ENCODE measurements at regions not wholly inside any gene's neighbourhood (a gene's known extent, or its start where the extent isn't known, plus 50 kb on each side); places are given as distances from the start of the nearest gene placed in this dataset.

- TF ChIP-seq, protein P1, sequence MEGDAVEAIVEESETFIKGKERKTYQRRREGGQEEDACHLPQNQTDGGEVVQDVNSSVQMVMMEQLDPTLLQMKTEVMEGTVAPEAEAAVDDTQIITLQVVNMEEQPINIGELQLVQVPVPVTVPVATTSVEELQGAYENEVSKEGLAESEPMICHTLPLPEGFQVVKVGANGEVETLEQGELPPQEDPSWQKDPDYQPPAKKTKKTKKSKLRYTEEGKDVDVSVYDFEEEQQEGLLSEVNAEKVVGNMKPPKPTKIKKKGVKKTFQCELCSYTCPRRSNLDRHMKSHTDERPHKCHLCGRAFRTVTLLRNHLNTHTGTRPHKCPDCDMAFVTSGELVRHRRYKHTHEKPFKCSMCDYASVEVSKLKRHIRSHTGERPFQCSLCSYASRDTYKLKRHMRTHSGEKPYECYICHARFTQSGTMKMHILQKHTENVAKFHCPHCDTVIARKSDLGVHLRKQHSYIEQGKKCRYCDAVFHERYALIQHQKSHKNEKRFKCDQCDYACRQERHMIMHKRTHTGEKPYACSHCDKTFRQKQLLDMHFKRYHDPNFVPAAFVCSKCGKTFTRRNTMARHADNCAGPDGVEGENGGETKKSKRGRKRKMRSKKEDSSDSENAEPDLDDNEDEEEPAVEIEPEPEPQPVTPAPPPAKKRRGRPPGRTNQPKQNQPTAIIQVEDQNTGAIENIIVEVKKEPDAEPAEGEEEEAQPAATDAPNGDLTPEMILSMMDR (IDR thresholded peaks at IDR 0.05): no peak
- TF ChIP-seq POLR2AphosphoS5 (IDR thresholded peaks at IDR 0.05) (no peak), POLR2A (IDR thresholded peaks at IDR 0.05) (no peak)
Observed at GRCh38 chr4:67344594-67345380, 200.5 kb downstream of the CENPC start.

All from breast epithelium (tissue), 3 donors.